ENCODE measurements at regions not wholly inside any gene's neighbourhood (a gene's known extent, or its start where the extent isn't known, plus 50 kb on each side); places are given as distances from the start of the nearest gene placed in this dataset.
A peak's percentile ranks its signal among the peaks of the same experiment; 100 is the strongest.

GRCh38 chr12:83477696-83478095 is 791.0 kb downstream of the TMTC2 start:
- H3K27ac ChIP-seq: no peak overlapping the region
- no peak overlapping the region for H3K4me3 ChIP-seq
- no peaks in the 10 kb centered on the region for H3K9me3 ChIP-seq
- no peak for DNase-seq
- peaks cover 0 to 7% (median 0%) of the 10 kb centered on the region in 3 donors for H3K4me1 ChIP-seq
- no peaks in the 10 kb centered on the region for H3K27me3 ChIP-seq
- 24 to 36% methylated on average over 4 of the region's 4 CpGs for whole genome bisulfite sequencing, 2 donors
- intact Hi-C loops (cut with DNase I): no loop called here
- no peak for TF ChIP-seq CTCF (IDR thresholded peaks at IDR 0.05)
- no peaks in the 10 kb centered on the region for H3K36me3 ChIP-seq
- no peak for ATAC-seq
- no peak for FAIRE-seq

DNA sequence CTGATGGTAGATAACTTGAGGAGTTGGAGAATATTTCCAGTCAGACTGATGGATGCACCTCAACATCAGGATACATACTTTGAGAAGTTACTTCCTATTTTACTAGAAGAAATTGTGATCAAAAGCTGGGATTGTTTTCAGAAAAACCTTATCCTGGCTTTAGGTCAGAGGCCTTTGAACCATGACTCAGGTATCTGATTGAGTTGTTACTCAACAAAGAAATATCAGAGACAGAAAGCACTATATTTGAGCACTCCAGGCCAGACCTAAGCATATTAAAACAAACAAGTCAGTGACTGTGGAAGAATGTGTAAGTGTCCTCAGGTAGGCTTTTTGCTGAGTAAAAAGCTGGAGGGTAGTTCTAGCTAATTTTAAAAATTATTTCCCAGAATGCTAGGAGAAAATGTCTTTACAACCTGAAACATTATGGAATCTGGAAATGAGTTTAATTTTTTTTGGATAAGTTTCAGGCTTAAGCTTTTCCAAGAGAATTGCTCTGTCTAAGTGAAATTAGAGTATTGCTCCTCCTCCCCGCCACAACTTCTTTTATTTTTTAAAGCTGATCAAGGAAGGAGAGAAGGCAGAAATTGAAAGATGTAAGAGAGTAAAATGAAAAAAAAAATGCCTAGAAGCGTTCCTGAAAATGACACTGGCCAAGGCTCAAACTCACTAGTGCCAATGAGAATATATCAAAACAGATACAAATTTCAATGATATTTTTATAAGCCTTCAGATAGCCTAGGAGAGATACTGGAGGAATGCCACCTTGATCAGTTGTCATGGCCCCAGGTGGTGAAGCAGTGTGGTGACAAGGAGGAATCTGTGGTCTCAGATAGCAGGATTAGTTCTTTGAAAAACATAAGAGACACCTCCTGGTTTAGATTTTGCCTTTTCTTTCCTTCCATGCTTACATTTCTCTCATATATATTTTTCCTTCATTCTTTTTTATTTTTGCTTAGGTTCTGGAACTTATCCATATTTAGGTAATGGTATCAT is 790.3 kb downstream of the TMTC2 start:
- Histone ChIP-seq H3K9me3 (no peaks in the 10 kb centered on the region), H3K27ac (no peak overlapping the region), H3K4me3 (no peak overlapping the region), H3K27me3 (no peaks in the 10 kb centered on the region), H3K4me1 (peaks cover 0 to 7% (median 0%) of the 10 kb centered on the region in 3 donors), H3K36me3 (no peaks in the 10 kb centered on the region)
- ATAC-seq: peak in 1 of 4 donors; percentile 32
- FAIRE-seq: no peak
- TF ChIP-seq CTCF (IDR thresholded peaks at IDR 0.05): no peak
- no peak for DNase-seq
- 86 to 87% methylated on average over 2 of the region's 2 CpGs for WGBS, 2 donors
- intact Hi-C loops (cut with DNase I): no loop called here

DNA sequence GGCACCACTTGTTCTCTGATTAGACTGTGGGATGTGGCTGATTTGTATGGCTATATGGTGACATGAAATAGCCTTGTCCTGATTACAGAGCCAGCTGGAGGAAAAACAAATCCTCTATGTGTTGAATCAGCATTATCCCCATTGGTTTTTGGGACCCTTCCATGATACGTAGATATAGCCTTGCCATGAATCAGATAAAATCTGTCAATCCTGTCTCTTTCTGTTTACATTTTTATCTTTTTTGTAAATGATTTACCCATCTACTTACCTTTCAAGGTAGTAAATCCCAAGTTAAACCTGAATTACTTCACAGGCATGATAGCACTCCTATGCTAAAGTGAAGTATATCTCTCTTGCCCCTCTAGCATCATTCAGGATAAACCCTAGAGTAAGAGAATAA is 789.3 kb downstream of the TMTC2 start:
- no peak for TF ChIP-seq CTCF (IDR thresholded peaks at IDR 0.05)

GRCh38 chr12:83474369-83474768 is 787.7 kb downstream of the TMTC2 start:
- H3K36me3 ChIP-seq: no peaks in the 10 kb centered on the region
- no peak overlapping the region for H3K4me3 ChIP-seq
- TF ChIP-seq CTCF (IDR thresholded peaks at IDR 0.05): no peak
- H3K4me1 ChIP-seq: peaks cover 0 to 7% (median 0%) of the 10 kb centered on the region in 3 donors
- 82 to 90% methylated on average over 2 of the region's 2 CpGs for WGBS, 2 donors
- intact Hi-C loops (cut with DNase I): no loop called here
- no peak for DNase-seq
- no peak overlapping the region for H3K27ac ChIP-seq
- H3K27me3 ChIP-seq: no peaks in the 10 kb centered on the region
- no peak for FAIRE-seq
- no peaks in the 10 kb centered on the region for H3K9me3 ChIP-seq
- ATAC-seq: no peak

More for the DNA sequence above, 789.3 kb downstream of the TMTC2 start:
- no peaks in the 10 kb centered on the region for H3K36me3 ChIP-seq
- no peak overlapping the region for H3K27ac ChIP-seq
- H3K4me1 ChIP-seq: peaks cover 0 to 7% (median 0%) of the 10 kb centered on the region in 3 donors
- no peak for FAIRE-seq
- no peak for ATAC-seq
- 32 to 39% methylated on average over 1 of the region's 1 CpG for WGBS, 2 donors
- H3K9me3 ChIP-seq: no peaks in the 10 kb centered on the region
- H3K27me3 ChIP-seq: no peaks in the 10 kb centered on the region
- intact Hi-C loops (cut with DNase I): no loop called here
- no peak overlapping the region for H3K4me3 ChIP-seq
- no peak for DNase-seq

Measured in pancreas (tissue), 10 donors.